ENCODE measurements at regions not wholly inside any gene's neighbourhood (a gene's known extent, or its start where the extent isn't known, plus 50 kb on each side); places are given as distances from the start of the nearest gene placed in this dataset.

GRCh38 chr22:48336339-48337060 lies 1491.2 kb downstream of the BRD1 start:
- no peak overlapping the region for H3K27ac ChIP-seq (ENCODE audit: extremely low read length, insufficient read depth, low read length)
- no peak overlapping the region for H3K4me2 ChIP-seq (ENCODE audit: low read depth, low read length)
- DNase-seq (ENCODE audit: low spot score): no peak
- CTCF ChIA-PET (ENCODE audit: low intra/inter-chr PET ratio, low total read pairs): no interaction called here
- no peaks in the 10 kb centered on the region for H3K9me3 ChIP-seq (ENCODE audit: low read length)
- intact Hi-C loops (cut with micrococcal nuclease; ENCODE audit: unreplicated experiment) (no loop called here), in situ Hi-C loops (cut with HindIII; ENCODE audit: extremely low pct_ligation_motif_present, low pct_unique_long_range_greater_than_20kb) (no loop called here)
- no peaks in the 10 kb centered on the region for H3K79me2 ChIP-seq (ENCODE audit: insufficient read depth, low read length)
- no peak overlapping the region for H2AFZ ChIP-seq (ENCODE audit: low read length)
- POLR2A ChIA-PET: no interaction called here
- ATAC-seq: no peak
- no peaks in the 10 kb centered on the region for H3K36me3 ChIP-seq (replicated peaks in 1 of 2; ENCODE audit: control insufficient read depth in 1 of 2, insufficient read depth in 2 of 2, low read length in 2 of 2)
- H4K20me1 ChIP-seq (ENCODE audit: insufficient read depth, low read length): no peaks in the 10 kb centered on the region
- TF ChIP-seq, protein P1, sequence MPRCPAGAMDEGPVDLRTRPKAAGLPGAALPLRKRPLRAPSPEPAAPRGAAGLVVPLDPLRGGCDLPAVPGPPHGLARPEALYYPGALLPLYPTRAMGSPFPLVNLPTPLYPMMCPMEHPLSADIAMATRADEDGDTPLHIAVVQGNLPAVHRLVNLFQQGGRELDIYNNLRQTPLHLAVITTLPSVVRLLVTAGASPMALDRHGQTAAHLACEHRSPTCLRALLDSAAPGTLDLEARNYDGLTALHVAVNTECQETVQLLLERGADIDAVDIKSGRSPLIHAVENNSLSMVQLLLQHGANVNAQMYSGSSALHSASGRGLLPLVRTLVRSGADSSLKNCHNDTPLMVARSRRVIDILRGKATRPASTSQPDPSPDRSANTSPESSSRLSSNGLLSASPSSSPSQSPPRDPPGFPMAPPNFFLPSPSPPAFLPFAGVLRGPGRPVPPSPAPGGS (CRISPR knock-in tag; IDR thresholded peaks at IDR 0.05): no peak
- TF ChIP-seq ZFP37 (CRISPR knock-in tag; IDR thresholded peaks at IDR 0.05; ENCODE audit: borderline replicate concordance) (no peak), SRY (CRISPR knock-in tag; IDR thresholded peaks at IDR 0.05) (no peak), ZEB1 (IDR thresholded peaks at IDR 0.05; ENCODE audit: insufficient replicate concordance, low read depth) (no peak), CHD2 (IDR thresholded peaks at IDR 0.05; ENCODE audit: low read depth, low read length) (no peak), JUNB (CRISPR knock-in tag; IDR thresholded peaks at IDR 0.05; ENCODE audit: borderline replicate concordance) (no peak), ZSCAN21 (CRISPR knock-in tag; IDR thresholded peaks at IDR 0.05; ENCODE audit: borderline replicate concordance) (no peak), ZMYM2 (CRISPR knock-in tag; IDR thresholded peaks at IDR 0.05) (no peak), ZNF740 (CRISPR knock-in tag; IDR thresholded peaks at IDR 0.05) (no peak), AGO1 (IDR thresholded peaks at IDR 0.05; ENCODE audit: low read depth, low read length, poor library complexity, severe bottlenecking) (no peak), TFDP1 (CRISPR knock-in tag; IDR thresholded peaks at IDR 0.05; ENCODE audit: borderline replicate concordance) (no peak), ZNF512 (CRISPR knock-in tag; IDR thresholded peaks at IDR 0.05) (no peak), ZNF83 (CRISPR knock-in tag; IDR thresholded peaks at IDR 0.05; ENCODE audit: borderline replicate concordance) (no peak), ELF1 (CRISPR knock-in tag; IDR thresholded peaks at IDR 0.05) (no peak), AGO2 (optimal IDR thresholded peaks at IDR 0.05; ENCODE audit: low read depth, low read length) (no peak), RBAK (CRISPR knock-in tag; IDR thresholded peaks at IDR 0.05) (no peak), ZNF567 (CRISPR knock-in tag; IDR thresholded peaks at IDR 0.05; ENCODE audit: borderline replicate concordance) (no peak)
- TF ChIP-seq, protein P2, sequence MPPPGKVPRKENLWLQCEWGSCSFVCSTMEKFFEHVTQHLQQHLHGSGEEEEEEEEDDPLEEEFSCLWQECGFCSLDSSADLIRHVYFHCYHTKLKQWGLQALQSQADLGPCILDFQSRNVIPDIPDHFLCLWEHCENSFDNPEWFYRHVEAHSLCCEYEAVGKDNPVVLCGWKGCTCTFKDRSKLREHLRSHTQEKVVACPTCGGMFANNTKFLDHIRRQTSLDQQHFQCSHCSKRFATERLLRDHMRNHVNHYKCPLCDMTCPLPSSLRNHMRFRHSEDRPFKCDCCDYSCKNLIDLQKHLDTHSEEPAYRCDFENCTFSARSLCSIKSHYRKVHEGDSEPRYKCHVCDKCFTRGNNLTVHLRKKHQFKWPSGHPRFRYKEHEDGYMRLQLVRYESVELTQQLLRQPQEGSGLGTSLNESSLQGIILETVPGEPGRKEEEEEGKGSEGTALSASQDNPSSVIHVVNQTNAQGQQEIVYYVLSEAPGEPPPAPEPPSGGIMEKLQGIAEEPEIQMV (CRISPR knock-in tag; IDR thresholded peaks at IDR 0.05; ENCODE audit: low read depth): no peak
- H3K4me1 ChIP-seq (ENCODE audit: insufficient read depth, low read length): no peaks in the 10 kb centered on the region
- no TSS peak for BruUV-seq (replicated peaks)
- FAIRE-seq: no peak
- H3K27me3 ChIP-seq (ENCODE audit: control insufficient read depth in 1 of 2, insufficient read depth in 2 of 2, low read length in 2 of 2): peaks cover 3 to 51% of the 10 kb centered on the region in 2 experiments; a peak in 3 of 5 replicates
- no peak overlapping the region for H3K4me3 ChIP-seq (replicated peaks in 1 of 3; ENCODE audit: insufficient read depth in 1 of 3, low read depth in 2 of 3, low read length in 3 of 3)
- 2% methylated on average over 5 of the region's 7 CpGs for WGBS (ENCODE audit: low lambda C conversion rate)
- no peak overlapping the region for H3K9ac ChIP-seq (ENCODE audit: insufficient read depth, low read depth, low read length)

Measured in HepG2 (cell line).